Memory B cell (primary cell): ENCODE measurements at regions not wholly inside any gene's neighbourhood (a gene's known extent, or its start where the extent isn't known, plus 50 kb on each side); places are given as distances from the start of the nearest gene placed in this dataset.

Experiments
- ATAC-seq: fragments of 150-1000 bp; cut with Tn5 transposase; 2 replicates; pipeline ENCODE4 v1.10.0; 2021; ENCODE audit warnings: low read depth, mild to moderate bottlenecking, moderate library complexity
- DNase-seq, 2 donors: peaks; one replicate each; pipeline ENCODE4 v3.0.0; 2022; ENCODE audit warnings: low spot score in 2 of 2
- H3K27ac Mint-ChIP-seq: one replicate; pipeline ENCODE4 v1.8.0; 2022; ENCODE audit warnings: mild to moderate bottlenecking, moderate library complexity, mixed read lengths
- H3K27me3 Mint-ChIP-seq: one replicate; pipeline ENCODE4 v1.8.0; 2022; ENCODE audit warnings: mixed read lengths
- H3K36me3 Mint-ChIP-seq: one replicate; pipeline ENCODE4 v1.8.0; 2022; ENCODE audit warnings: mild to moderate bottlenecking, mixed read lengths
- H3K4me1 Mint-ChIP-seq: one replicate; pipeline ENCODE4 v1.8.0; 2022; ENCODE audit warnings: mixed read lengths
- H3K4me3 Mint-ChIP-seq: one replicate; pipeline ENCODE4 v1.8.0; 2022; ENCODE audit warnings: mild to moderate bottlenecking, moderate library complexity, mixed read lengths
- H3K9me3 Mint-ChIP-seq: one replicate; pipeline ENCODE4 v1.8.0; 2022; ENCODE audit warnings: mixed read lengths

DNA sequence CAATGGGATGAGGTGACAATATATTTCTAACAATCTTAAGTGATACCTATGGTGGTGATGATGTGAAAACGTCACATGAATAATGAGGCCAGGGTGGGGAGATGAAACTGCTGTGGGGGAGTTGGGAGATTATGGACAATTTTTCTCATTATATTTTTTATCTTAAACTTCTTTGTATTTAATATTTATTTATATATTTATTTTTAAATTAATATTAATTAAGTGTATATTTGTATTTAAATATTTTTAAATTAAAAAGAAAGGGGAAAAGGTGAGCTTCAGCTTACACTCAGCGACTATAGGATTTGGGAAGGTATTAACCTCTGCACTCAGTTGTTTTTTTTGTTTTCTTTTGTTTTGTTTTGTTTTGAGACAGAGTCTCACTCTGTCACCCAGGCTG is 158.7 kb downstream of the PSMG1 start:
- no peak for DNase-seq
- H3K36me3 Mint-ChIP-seq, result no peaks in the 10 kb centered on the region
- H3K9me3 Mint-ChIP-seq, result peaks cover 3% of the 10 kb centered on the region
- H3K27me3 Mint-ChIP-seq, result peaks cover 12% of the 10 kb centered on the region
- H3K4me1 Mint-ChIP-seq, result no peaks in the 10 kb centered on the region
- no peak overlapping the region for H3K4me3 Mint-ChIP-seq
- H3K27ac Mint-ChIP-seq, result no peak overlapping the region
- no peak for ATAC-seq

DNA sequence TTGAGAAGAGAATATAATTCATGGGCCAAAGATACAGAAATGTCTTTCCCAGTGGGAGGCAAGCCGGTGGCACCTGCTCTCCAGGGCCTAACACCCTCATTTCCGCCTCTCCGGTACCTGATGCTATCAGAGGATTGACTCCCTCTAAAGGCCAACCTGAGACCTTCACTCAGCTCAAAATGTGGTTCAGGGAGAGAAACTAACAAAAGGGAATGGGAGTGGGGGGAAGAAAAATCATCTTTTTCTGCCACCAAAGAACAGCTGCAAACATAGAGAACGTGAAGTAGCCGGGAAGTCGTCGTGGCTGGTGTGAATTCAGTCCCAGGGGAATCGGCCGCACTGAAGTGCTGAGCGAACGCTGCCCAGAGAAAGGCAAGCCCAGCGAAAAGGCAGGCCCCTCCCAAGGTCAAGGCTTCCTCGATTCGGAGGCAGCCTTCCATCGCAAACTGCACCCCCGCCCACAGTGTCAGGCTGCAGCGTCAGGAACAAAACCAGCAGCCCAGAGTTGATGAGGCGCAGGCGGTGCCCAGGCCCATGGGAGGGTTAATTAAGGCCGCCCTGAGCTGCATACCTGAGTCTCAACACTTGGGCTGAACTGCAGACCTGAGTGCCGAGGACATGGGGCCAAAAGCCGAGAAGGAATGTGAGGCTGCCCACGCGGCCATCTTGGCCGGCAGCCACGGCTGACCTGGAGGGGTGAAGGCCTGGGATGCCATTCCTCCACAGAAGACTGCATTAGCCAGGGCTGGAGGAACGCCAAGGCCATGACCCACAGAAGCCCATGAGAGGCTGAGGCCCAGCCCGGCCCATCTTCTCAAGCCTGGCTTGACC is 160.2 kb downstream of the PSMG1 start:
- no peak for DNase-seq
- H3K4me1 Mint-ChIP-seq, result no peaks in the 10 kb centered on the region
- H3K36me3 Mint-ChIP-seq, result no peaks in the 10 kb centered on the region
- no peak overlapping the region for H3K4me3 Mint-ChIP-seq
- peaks cover 15% of the 10 kb centered on the region for H3K27me3 Mint-ChIP-seq
- no peak overlapping the region for H3K27ac Mint-ChIP-seq
- no peak for ATAC-seq
- peaks cover 3% of the 10 kb centered on the region for H3K9me3 Mint-ChIP-seq

DNA sequence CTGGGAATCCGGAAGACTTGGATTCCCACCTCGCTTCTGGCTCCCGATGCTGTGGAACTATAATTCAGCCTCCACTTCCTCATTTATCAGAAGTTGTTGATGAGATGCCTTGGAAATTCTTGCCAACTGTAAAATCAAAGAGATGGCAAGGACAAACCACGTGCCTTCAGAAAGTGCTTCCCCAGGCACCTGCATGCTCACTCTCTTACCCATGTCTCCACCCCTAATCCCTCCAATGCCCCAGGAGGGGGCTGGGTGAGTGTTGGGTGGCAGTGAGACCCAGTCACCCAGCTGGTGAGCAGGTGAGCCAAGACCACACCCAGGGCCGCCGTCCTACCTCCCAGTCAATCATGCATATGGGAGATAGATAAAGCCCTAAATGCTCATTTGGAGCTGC is 160.8 kb downstream of the PSMG1 start:
- peaks cover 1% of the 10 kb centered on the region for H3K4me1 Mint-ChIP-seq
- peaks cover 11% of the 10 kb centered on the region for H3K27me3 Mint-ChIP-seq

DNA sequence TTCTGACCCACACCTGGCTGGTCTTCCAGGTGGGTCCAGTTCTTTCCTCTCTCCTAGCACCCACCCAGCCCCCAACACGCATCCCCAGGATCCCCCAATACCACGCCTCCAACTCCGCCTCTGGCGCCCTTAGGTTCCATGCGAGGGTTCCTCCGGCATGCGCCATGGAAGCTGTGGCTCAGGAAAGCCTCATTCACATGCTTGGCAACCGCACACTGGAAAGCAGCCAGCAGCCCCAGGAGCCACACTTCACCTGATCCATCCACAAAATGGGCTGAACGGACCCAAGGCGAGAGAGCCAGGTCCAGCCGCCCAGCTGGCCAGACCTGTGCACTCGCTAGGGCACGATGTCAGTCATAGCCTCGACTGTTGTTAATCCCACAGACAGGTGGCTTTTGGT is 161.2 kb downstream of the PSMG1 start:
- Mint-ChIP-seq H3K27me3 (peaks cover 11% of the 10 kb centered on the region), H3K4me1 (peaks cover 5% of the 10 kb centered on the region), H3K4me3 (no peak overlapping the region), H3K36me3 (no peaks in the 10 kb centered on the region), H3K27ac (no peak overlapping the region), H3K9me3 (peaks cover 3% of the 10 kb centered on the region)
- DNase-seq (no peak), ATAC-seq (no peak)

More for the DNA sequence above, 160.8 kb downstream of the PSMG1 start:
- DNase-seq (no peak), ATAC-seq (no peak)
- no peak overlapping the region for H3K4me3 Mint-ChIP-seq
- no peak overlapping the region for H3K27ac Mint-ChIP-seq
- no peaks in the 10 kb centered on the region for H3K36me3 Mint-ChIP-seq
- peaks cover 3% of the 10 kb centered on the region for H3K9me3 Mint-ChIP-seq

GRCh38 chr21:39021478-39021832 is 161.8 kb downstream of the PSMG1 start:
- no peak for DNase-seq
- no peak overlapping the region for H3K27ac Mint-ChIP-seq
- H3K4me1 Mint-ChIP-seq, result peaks cover 7% of the 10 kb centered on the region
- no peak for ATAC-seq
- H3K36me3 Mint-ChIP-seq, result no peaks in the 10 kb centered on the region
- peaks cover 11% of the 10 kb centered on the region for H3K27me3 Mint-ChIP-seq
- no peak overlapping the region for H3K4me3 Mint-ChIP-seq
- peaks cover 3% of the 10 kb centered on the region for H3K9me3 Mint-ChIP-seq

DNA sequence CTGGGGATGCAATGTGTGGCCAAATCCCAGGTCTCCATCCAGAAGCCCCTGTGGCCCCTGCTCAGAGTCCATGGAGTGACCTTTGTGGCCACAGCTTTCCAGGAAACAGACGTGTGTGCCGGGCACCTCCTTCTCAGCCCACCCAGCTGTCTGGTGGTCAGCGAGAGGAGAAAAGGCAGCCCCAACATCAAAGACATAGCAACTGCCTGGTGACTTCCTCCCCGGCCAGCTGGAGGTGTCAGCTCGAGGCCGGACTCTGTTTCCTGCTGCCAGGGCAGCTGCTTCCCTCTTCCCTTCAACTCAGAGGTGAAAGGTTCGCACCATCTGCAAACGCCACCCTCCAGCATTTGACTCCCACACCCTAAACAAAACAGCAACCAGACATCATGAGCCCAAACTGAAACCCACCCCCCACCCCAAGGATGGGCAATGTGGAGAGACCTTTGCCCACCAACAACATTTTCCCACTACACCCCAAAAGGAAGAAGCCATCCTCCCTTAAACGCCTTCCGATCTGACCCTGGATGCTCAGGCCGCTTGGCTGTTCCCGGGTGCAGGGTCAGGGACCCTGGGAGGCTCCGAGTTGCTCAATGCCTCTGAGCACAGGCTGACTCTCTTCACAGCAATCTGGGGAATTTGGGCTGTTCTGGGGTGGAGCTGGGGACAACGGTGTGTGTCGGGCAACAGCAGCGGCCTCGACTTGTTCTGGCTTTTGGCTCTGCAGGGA is 162.3 kb downstream of the PSMG1 start:
- no peaks in the 10 kb centered on the region for H3K36me3 Mint-ChIP-seq

DNA sequence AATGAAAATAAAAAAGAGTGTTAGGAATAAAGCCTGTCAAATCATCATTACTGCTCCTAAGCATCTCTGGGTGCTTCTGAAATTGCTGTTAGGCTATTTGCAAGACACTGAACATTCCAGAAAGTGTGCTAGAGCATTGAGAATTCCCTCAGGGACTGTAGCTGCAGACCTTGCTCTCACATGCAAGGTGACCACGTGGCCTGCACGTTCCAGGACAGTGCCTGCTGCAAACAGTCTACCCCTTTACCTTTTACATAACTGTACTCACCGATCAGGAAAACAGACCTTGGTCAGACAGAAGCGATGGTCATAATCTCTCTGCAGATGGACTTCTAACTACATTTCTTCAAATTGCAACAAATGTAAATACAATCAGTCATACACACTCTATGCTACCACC is 164.5 kb downstream of the PSMG1 start:
- Mint-ChIP-seq H3K4me1 (peaks cover 7% of the 10 kb centered on the region), H3K27me3 (peaks cover 9% of the 10 kb centered on the region), H3K4me3 (no peak overlapping the region), H3K27ac (no peak overlapping the region), H3K9me3 (peaks cover 1% of the 10 kb centered on the region), H3K36me3 (no peaks in the 10 kb centered on the region)
- ATAC-seq (no peak), DNase-seq (no peak)

More for the DNA sequence above, 162.3 kb downstream of the PSMG1 start:
- Mint-ChIP-seq H3K4me1 (peaks cover 7% of the 10 kb centered on the region), H3K4me3 (no peak overlapping the region), H3K27me3 (peaks cover 11% of the 10 kb centered on the region), H3K27ac (no peak overlapping the region), H3K9me3 (peaks cover 3% of the 10 kb centered on the region)
- no peak for DNase-seq
- ATAC-seq, result no peak

DNA sequence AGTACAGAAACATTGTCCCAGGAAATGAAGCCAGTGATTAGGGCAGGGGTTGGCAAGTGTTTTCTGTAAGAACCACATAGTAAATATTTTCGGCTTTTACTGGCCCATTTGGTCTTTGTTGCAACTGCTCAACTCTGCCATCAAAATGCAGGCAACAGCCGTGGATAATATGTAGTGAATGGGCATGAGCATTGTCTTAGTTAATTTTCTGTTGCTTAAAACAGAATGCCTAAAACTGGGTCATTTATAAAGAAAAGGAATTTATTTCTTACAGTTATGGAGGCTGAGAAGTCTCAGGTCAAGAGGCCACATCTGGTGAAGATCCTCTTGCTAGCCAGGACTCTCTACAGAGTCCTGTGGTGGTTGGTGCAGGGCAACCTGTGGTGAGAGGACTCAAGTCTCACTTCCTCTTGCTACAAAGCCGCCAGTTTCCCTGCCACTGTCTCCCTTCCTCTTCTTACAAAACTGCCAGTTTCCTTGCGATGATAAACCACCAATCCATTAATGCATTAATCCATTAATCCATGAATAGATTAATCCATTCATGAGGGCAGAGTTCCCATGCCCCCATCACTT is 166.4 kb downstream of the PSMG1 start:
- Mint-ChIP-seq H3K27ac (no peak overlapping the region), H3K4me3 (no peak overlapping the region), H3K36me3 (no peaks in the 10 kb centered on the region), H3K9me3 (no peaks in the 10 kb centered on the region), H3K27me3 (peaks cover 7% of the 10 kb centered on the region), H3K4me1 (peaks cover 7% of the 10 kb centered on the region)
- ATAC-seq (peak; percentile 100), DNase-seq (peak in 1 of 2 donors; percentile 16)

GRCh38 chr21:39014747-39015146 is 168.5 kb downstream of the PSMG1 start:
- Mint-ChIP-seq H3K27me3 (peaks cover 8% of the 10 kb centered on the region), H3K27ac (no peak overlapping the region), H3K4me3 (no peak overlapping the region), H3K9me3 (no peaks in the 10 kb centered on the region), H3K36me3 (no peaks in the 10 kb centered on the region), H3K4me1 (peaks cover 7% of the 10 kb centered on the region)
- DNase-seq (no peak), ATAC-seq (no peak)

- no peak for DNase-seq
- no peaks in the 10 kb centered on the region for H3K9me3 Mint-ChIP-seq
- no peak for ATAC-seq
- no peaks in the 10 kb centered on the region for H3K36me3 Mint-ChIP-seq
- H3K4me3 Mint-ChIP-seq, result no peak overlapping the region
- no peak overlapping the region for H3K27ac Mint-ChIP-seq
- H3K4me1 Mint-ChIP-seq, result peaks cover 7% of the 10 kb centered on the region
- H3K27me3 Mint-ChIP-seq, result peaks cover 8% of the 10 kb centered on the region
These were observed 170.7 kb downstream of the PSMG1 start for GRCh38 chr21:39012326-39013230.

DNA sequence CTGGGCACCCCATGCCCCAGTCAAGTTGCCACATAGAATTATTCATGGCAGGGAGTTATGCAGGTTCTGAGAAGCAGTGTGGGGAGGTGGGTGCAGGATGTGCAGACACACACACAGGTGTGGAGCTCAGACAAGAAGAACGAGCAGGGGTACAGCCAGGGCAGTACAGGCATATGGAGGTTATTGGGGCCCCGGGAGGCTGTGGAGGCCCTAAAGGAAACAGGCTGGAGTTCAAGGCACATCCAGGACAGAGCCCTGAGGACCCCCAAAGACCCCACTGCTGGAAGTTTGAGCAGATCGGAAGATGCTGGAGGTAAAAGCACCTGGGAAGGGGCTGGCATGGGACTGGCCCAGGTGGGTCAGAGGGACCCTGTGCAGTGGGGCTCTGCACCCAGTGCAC is 171.3 kb downstream of the PSMG1 start:
- ATAC-seq (no peak), DNase-seq (no peak)
- H3K27me3 Mint-ChIP-seq, result peaks cover 8% of the 10 kb centered on the region
- no peaks in the 10 kb centered on the region for H3K9me3 Mint-ChIP-seq
- peaks cover 2% of the 10 kb centered on the region for H3K4me1 Mint-ChIP-seq
- H3K27ac Mint-ChIP-seq, result no peak overlapping the region
- no peaks in the 10 kb centered on the region for H3K36me3 Mint-ChIP-seq
- H3K4me3 Mint-ChIP-seq, result no peak overlapping the region

DNA sequence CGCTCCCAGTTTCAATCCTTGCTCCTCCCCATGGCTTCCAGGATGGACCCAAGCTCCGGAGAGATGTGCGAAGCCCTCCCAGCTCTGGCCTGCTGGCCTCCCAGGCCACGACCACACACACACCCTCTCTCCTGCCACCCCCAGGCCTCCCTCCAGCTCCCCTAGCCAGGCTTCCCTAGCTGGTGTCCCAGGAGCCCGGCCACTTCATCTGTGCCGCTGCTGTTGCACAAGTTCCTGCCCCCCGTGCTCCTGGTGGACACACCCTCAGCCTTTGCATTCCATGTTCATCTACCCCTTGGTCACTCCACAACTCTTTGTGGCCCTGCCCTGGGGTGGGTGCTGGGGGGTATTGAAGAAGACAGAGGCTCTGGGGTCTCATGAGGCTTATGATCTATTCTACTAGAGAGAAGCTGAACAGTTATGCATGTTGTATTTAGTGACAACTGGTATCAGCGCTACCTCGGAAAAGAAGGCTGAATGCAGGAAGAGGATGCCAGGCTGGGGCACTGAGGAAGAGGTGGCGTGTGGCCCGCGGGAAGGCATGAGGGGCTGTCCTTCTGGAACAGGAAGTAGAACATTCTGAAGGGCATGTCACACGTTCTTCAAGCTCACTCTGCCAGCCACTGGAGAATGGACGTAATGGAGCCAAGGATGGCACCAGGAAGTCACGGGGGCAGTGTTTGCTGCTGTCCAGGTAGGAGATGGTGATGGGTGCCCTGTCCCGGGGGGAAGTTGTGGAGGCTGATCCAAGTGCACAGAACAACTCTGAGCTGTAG is 172.4 kb downstream of the PSMG1 start:
- Mint-ChIP-seq H3K9me3 (no peaks in the 10 kb centered on the region), H3K4me3 (no peak overlapping the region), H3K4me1 (peaks cover 5% of the 10 kb centered on the region), H3K27ac (no peak overlapping the region), H3K36me3 (no peaks in the 10 kb centered on the region), H3K27me3 (peaks cover 12% of the 10 kb centered on the region)
- ATAC-seq (no peak), DNase-seq (no peak)

- Mint-ChIP-seq H3K4me1 (peaks cover 7% of the 10 kb centered on the region), H3K27me3 (peaks cover 16% of the 10 kb centered on the region), H3K36me3 (no peaks in the 10 kb centered on the region), H3K27ac (no peak overlapping the region), H3K9me3 (no peaks in the 10 kb centered on the region), H3K4me3 (no peak overlapping the region)
- ATAC-seq (no peak), DNase-seq (no peak)
These were observed 173.5 kb downstream of the PSMG1 start for GRCh38 chr21:39009587-39010225.
